Parathyroid adenoma (tissue), 2 donors: ENCODE measurements at regions not wholly inside any gene's neighbourhood (a gene's known extent, or its start where the extent isn't known, plus 50 kb on each side); places are given as distances from the start of the nearest gene placed in this dataset.

ENCODE experiments used
- H2AFZ ChIP-seq: fragments of 300-600 bp; sonication (generic); one replicate; pipeline ENCODE4 v1.7.0; 2017; ENCODE audit warnings: antibody characterized with exemption, mild to moderate bottlenecking
- H3K27ac ChIP-seq: fragments of 300-600 bp; sonication (generic); one replicate; pipeline ENCODE4 v1.7.0; 2017
- H3K27me3 ChIP-seq: fragments of 300-600 bp; sonication (generic); one replicate; pipeline ENCODE4 v1.7.0; 2017; ENCODE audit warnings: low read length; ENCODE audit not compliant: control insufficient read depth, insufficient read depth
- H3K36me3 ChIP-seq: fragments of 300-600 bp; sonication (generic); one replicate; pipeline ENCODE4 v1.7.0; 2017; ENCODE audit warnings: low read length; ENCODE audit not compliant: control insufficient read depth, insufficient read depth
- H3K4me1 ChIP-seq: fragments of 300-600 bp; sonication (generic); one replicate; pipeline ENCODE4 v1.7.0; 2017; ENCODE audit warnings: control low read depth
- H3K4me2 ChIP-seq: fragments of 300-600 bp; sonication (generic); one replicate; pipeline ENCODE4 v1.7.0; 2017; ENCODE audit warnings: low read length
- H3K4me3 ChIP-seq: fragments of 300-600 bp; sonication (generic); one replicate; pipeline ENCODE4 v1.7.0; 2017; ENCODE audit warnings: low read depth, low read length
- H3K79me2 ChIP-seq: fragments of 300-600 bp; sonication (generic); one replicate; pipeline ENCODE4 v1.7.0; 2017; ENCODE audit warnings: control low read depth
- H3K9ac ChIP-seq: fragments of 300-600 bp; sonication (generic); one replicate; pipeline ENCODE4 v1.7.0; 2017; ENCODE audit warnings: mild to moderate bottlenecking
- H3K9me3 ChIP-seq: fragments of 300-600 bp; sonication (generic); one replicate; pipeline ENCODE4 v1.7.0; 2017; ENCODE audit warnings: low read length; ENCODE audit not compliant: control insufficient read depth
- CTCF ChIP-seq: fragments of 300-600 bp; sonication (generic); IDR thresholded peaks from one replicate; pipeline ENCODE4 v1.7.0; 2017; ENCODE audit warnings: antibody characterized with exemption, mild to moderate bottlenecking
- donor health status: primary hyperparathyroidism.

DNA sequence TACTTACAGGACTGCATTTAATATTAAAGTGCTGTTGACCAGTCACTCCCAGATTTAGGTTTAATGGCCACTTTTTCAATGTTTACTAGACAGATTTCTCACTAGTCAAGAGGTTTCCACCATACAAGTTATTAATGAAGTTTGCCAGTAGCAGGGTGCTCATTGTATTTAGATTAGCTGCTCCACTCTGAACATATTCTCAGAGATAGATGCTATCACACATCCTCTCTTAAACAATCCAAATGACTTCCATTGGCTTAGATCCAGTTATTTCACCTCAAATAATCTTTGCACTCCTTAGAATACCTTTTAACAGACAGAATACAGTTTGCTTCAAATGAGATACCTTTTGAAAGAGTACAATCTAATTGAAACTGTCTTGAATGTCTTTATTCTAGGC lies 276.1 kb downstream of the HDGFL1 start:
- H3K9me3 ChIP-seq, result no peaks in the 10 kb centered on the region
- H3K4me1 ChIP-seq, result no peaks in the 10 kb centered on the region
- H3K27ac ChIP-seq, result no peak overlapping the region
- no peak overlapping the region for H2AFZ ChIP-seq
- no peaks in the 10 kb centered on the region for H3K36me3 ChIP-seq
- no peak overlapping the region for H3K4me3 ChIP-seq
- TF ChIP-seq CTCF, result no peak
- no peak overlapping the region for H3K9ac ChIP-seq
- no peaks in the 10 kb centered on the region for H3K27me3 ChIP-seq
- H3K4me2 ChIP-seq, result no peak overlapping the region
- H3K79me2 ChIP-seq, result no peaks in the 10 kb centered on the region

DNA sequence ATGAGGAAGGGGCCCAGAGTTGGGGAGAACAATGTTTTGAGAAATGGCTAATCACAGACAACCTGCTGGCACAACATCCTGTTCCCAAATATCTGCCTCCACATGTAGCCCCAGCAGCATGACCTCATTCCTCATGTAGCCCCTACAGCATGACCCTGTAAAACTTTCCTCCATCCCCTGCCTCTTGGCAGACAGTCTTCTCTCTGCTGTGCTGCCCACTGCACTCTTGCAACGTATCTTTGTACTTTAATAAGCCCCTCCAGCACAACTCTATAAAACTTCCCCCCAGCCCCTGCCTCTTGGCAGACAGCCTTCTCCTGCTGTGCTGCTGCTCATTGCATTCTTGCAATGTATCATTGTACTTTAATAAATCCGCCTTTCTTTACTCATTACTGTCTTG lies 278.8 kb downstream of the HDGFL1 start:
- H3K4me1 ChIP-seq, result no peaks in the 10 kb centered on the region
- no peaks in the 10 kb centered on the region for H3K79me2 ChIP-seq
- no peak overlapping the region for H3K4me2 ChIP-seq
- no peaks in the 10 kb centered on the region for H3K27me3 ChIP-seq
- H3K9me3 ChIP-seq, result no peaks in the 10 kb centered on the region
- no peak for TF ChIP-seq CTCF
- no peaks in the 10 kb centered on the region for H3K36me3 ChIP-seq
- H2AFZ ChIP-seq, result no peak overlapping the region
- H3K27ac ChIP-seq, result no peak overlapping the region
- H3K4me3 ChIP-seq, result no peak overlapping the region
- no peak overlapping the region for H3K9ac ChIP-seq

DNA sequence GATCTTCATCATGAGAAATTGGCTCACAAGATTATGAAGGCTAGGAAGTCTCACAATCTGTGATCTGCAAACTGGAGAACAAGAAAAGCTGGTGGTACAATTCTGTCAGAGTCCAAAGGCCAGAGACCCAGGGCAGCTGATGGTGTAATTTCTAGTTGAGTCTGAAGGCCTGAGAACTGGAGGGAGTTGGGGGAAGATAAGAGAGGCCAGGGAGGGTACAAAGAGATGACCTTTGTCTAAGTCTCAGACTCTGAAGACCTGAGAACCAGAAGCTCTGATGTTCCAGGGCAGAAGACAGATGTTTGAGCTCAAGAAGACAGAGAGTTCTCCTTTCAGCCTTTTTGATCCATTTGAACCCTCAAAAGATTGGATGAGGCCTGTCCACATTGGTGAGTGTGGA lies 280.6 kb downstream of the HDGFL1 start:
- Histone ChIP-seq H3K27ac (no peak overlapping the region), H3K79me2 (no peaks in the 10 kb centered on the region), H3K4me2 (no peak overlapping the region), H2AFZ (no peak overlapping the region), H3K27me3 (no peaks in the 10 kb centered on the region), H3K36me3 (no peaks in the 10 kb centered on the region), H3K4me1 (no peaks in the 10 kb centered on the region), H3K4me3 (no peak overlapping the region), H3K9me3 (no peaks in the 10 kb centered on the region), H3K9ac (no peak overlapping the region)
- no peak for TF ChIP-seq CTCF

DNA sequence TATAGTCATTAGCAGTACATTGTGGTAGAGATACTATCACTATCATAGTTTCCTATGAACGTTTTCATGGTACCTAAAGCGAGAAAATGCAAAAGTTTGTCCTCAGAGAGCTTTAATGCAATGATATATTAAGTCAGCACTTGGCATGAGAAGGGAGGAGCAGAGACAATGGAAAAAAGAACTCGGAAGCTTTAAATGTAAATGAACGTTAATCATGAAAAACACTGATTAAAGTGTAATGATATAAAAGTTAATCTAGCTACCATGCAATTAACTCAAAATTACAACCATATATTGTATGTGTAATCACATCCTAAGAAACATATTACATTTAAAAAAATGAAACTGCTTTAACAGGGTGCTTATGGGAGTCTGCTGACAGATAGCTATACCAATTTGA lies 282.7 kb downstream of the HDGFL1 start:
- Histone ChIP-seq H3K27ac (no peak overlapping the region), H3K27me3 (no peaks in the 10 kb centered on the region), H3K4me2 (no peak overlapping the region), H3K9ac (no peak overlapping the region), H2AFZ (no peak overlapping the region), H3K36me3 (no peaks in the 10 kb centered on the region), H3K9me3 (no peaks in the 10 kb centered on the region), H3K79me2 (no peaks in the 10 kb centered on the region), H3K4me3 (no peak overlapping the region), H3K4me1 (no peaks in the 10 kb centered on the region)
- no peak for TF ChIP-seq CTCF

DNA sequence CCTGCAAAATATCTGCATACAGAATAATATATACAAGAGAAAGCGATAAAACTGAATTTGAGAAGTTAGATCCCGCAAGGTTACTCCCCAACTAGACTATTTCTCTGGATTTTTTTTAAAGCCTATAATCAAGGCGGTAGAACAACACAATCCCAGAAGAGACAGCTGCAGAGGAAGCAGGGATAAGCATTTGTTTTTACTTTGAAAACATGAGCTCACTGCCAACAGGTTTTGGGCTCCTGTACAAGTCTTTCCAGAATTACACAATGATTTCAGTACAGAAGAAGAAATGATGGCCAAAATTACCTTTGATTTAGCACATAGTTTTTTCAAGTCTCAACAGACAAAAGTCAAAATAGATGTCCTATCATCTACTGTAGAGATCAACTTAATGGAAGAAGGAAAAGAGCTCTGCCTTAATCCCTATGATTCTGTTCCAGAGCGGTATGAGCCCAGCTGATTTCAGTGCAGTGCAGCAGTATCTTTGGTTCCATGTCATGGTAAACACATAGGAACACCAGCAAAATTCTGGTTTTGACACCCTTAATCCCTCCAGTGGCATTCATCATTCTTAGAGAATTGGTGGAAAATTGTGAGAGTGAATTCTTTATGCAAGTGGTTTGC lies 304.3 kb downstream of the HDGFL1 start:
- H3K27me3 ChIP-seq, result no peaks in the 10 kb centered on the region

More for the DNA sequence above, 304.3 kb downstream of the HDGFL1 start:
- TF ChIP-seq CTCF, result no peak
- Histone ChIP-seq H3K79me2 (no peaks in the 10 kb centered on the region), H3K9me3 (no peaks in the 10 kb centered on the region), H3K4me3 (no peak overlapping the region), H3K9ac (no peak overlapping the region), H3K36me3 (no peaks in the 10 kb centered on the region), H3K4me1 (no peaks in the 10 kb centered on the region), H3K27ac (no peak overlapping the region), H2AFZ (no peak overlapping the region), H3K4me2 (no peak overlapping the region)
